ENCODE measurements at regions not wholly inside any gene's neighbourhood (a gene's known extent, or its start where the extent isn't known, plus 50 kb on each side); places are given as distances from the start of the nearest gene placed in this dataset.
"Not testable (repeated sequence)": the region's sequence is repeated elsewhere in the genome, so short reads cannot be mapped to it uniquely, and the experiment has no call there.

- not testable (repeated sequence) for DNase-seq
Observed at GRCh38 chr10:91005276-91005675, 84.4 kb upstream of the ANKRD1 start.

GRCh38 chr10:91006001-91006751 lies 85.3 kb upstream of the ANKRD1 start:
- DNase-seq = peak; percentile 29

- no peak for DNase-seq
Observed at GRCh38 chr10:91006752-91007346, 86.0 kb upstream of the ANKRD1 start.

GRCh38 chr10:91007655-91008054 lies 86.8 kb upstream of the ANKRD1 start:
- no peak for DNase-seq

- no peak for DNase-seq
Observed at GRCh38 chr10:91009121-91009520, 88.2 kb upstream of the ANKRD1 start.

- DNase-seq = no peak
Observed at GRCh38 chr10:91010952-91011351, 90.1 kb upstream of the ANKRD1 start.

GRCh38 chr10:91012502-91012901 lies 91.6 kb upstream of the ANKRD1 start:
- no peak for DNase-seq

- DNase-seq = no peak
Observed at GRCh38 chr10:91013985-91014384, 93.1 kb upstream of the ANKRD1 start.

GRCh38 chr10:91017198-91017597 lies 96.3 kb upstream of the ANKRD1 start:
- DNase-seq = no peak

- no peak for DNase-seq
Observed at GRCh38 chr10:91021901-91022300, 101.0 kb upstream of the ANKRD1 start.

- DNase-seq = no peak
Observed at GRCh38 chr10:91022390-91022789, 101.5 kb upstream of the ANKRD1 start.

- DNase-seq = no peak
Observed at GRCh38 chr10:91022924-91023699, 102.2 kb upstream of the ANKRD1 start.

- no peak for DNase-seq
Observed at GRCh38 chr10:91023700-91024398, 103.0 kb upstream of the ANKRD1 start.

GRCh38 chr10:91024541-91024940 lies 103.7 kb upstream of the ANKRD1 start:
- no peak for DNase-seq

GRCh38 chr10:91032611-91033206 lies 111.8 kb upstream of the ANKRD1 start:
- DNase-seq = peak; percentile 22

GRCh38 chr10:91033324-91033950 lies 112.5 kb upstream of the ANKRD1 start:
- no peak for DNase-seq

- no peak for DNase-seq
Observed at GRCh38 chr10:91034042-91034441, 113.2 kb upstream of the ANKRD1 start.

- DNase-seq = peak; percentile 14
Observed at GRCh38 chr10:91034494-91035159, 113.7 kb upstream of the ANKRD1 start.

- DNase-seq = no peak
Observed at GRCh38 chr10:91035650-91036292, 114.9 kb upstream of the ANKRD1 start.

- DNase-seq = peak; percentile 2
Observed at GRCh38 chr10:91036807-91037411, 116.0 kb upstream of the ANKRD1 start.

GRCh38 chr10:91038971-91039370 lies 118.1 kb upstream of the ANKRD1 start:
- DNase-seq = no peak
